ENCODE measurements at regions not wholly inside any gene's neighbourhood (a gene's known extent, or its start where the extent isn't known, plus 50 kb on each side); places are given as distances from the start of the nearest gene placed in this dataset.

- no peak for TF ChIP-seq GATA3 (IDR thresholded peaks at IDR 0.05; ENCODE audit: low read depth, low read length)
- TF ChIP-seq GATA2 (IDR thresholded peaks at IDR 0.05; ENCODE audit: low read depth, low read length): no peak
Measured at GRCh38 chr15:98441599-98441998, 206.7 kb upstream of the IGF1R start.

DNA sequence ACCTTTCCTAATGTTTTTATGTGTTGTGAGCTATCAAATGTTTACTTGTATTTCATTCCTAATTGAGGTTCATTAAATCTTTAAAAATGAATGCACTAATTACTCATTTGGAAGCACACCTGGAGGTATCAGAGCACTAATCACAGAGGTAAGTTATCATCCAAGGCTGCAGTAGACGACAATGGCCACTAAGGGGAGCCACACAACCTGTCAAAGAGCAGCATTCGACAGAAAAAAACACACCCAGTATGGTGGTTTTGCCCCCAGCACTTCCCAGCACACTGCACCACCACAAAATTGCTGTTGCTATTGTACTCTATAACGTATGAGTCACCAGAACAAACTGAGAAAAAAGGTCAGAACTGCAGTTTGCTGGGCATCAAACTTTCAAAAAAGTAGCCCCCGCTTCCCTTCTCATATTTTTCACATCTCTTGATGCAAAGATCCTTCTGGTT lies 205.9 kb upstream of the IGF1R start:
- TF ChIP-seq GATA3 (IDR thresholded peaks at IDR 0.05; ENCODE audit: low read depth, low read length) (no peak), GATA2 (IDR thresholded peaks at IDR 0.05; ENCODE audit: low read depth, low read length) (no peak)

GRCh38 chr15:98442901-98443300 lies 205.4 kb upstream of the IGF1R start:
- TF ChIP-seq GATA2 (IDR thresholded peaks at IDR 0.05; ENCODE audit: low read depth, low read length) (no peak), GATA3 (IDR thresholded peaks at IDR 0.05; ENCODE audit: low read depth, low read length) (no peak)

DNA sequence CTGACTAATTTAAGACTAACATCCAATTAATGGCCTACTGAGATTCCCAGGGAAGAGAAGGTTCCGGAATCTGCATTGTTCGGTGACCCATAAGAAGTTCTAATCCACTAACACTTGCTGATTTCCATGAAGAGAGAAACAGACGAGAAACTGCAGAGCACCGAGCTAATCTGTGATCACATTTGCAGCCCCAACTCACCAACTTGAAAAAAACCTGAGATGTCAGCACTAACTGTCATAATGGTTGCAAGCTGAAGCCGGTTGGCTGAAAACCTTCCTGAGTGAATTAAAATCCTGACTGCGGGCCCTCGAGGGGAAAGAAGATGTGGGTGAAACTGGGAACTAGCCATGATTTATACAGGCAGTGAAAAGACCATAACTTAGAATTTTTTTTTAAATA lies 204.8 kb upstream of the IGF1R start:
- TF ChIP-seq GATA2 (IDR thresholded peaks at IDR 0.05; ENCODE audit: low read depth, low read length) (no peak), GATA3 (IDR thresholded peaks at IDR 0.05; ENCODE audit: low read depth, low read length) (no peak)

- TF ChIP-seq GATA3 (IDR thresholded peaks at IDR 0.05; ENCODE audit: low read depth, low read length) (no peak), GATA2 (IDR thresholded peaks at IDR 0.05; ENCODE audit: low read depth, low read length) (no peak)
Measured at GRCh38 chr15:98444138-98444537, 204.2 kb upstream of the IGF1R start.

- TF ChIP-seq GATA3 (IDR thresholded peaks at IDR 0.05; ENCODE audit: low read depth, low read length) (no peak), GATA2 (IDR thresholded peaks at IDR 0.05; ENCODE audit: low read depth, low read length) (no peak)
Measured at GRCh38 chr15:98445315-98445714, 203.0 kb upstream of the IGF1R start.

DNA sequence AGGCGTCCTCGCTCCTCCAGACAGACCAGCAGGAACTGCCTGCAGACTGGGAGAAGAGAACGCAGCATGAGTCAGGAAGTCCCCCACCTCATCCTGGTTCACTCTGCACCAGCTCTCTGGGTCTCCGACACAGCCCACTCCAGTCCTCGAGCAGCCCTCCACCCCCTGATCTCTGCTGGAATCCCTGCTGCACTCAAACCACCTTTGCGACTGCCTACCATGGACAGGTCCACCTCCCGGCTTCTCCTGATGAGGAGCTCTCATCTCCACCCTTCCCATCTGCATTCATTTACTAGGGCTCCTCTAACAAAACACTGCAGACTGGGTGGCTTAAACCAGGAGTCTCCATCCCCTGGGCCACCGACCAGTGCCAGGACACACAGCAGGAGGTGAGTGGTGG lies 202.3 kb upstream of the IGF1R start:
- no peak for TF ChIP-seq GATA3 (IDR thresholded peaks at IDR 0.05; ENCODE audit: low read depth, low read length)
- TF ChIP-seq GATA2 (IDR thresholded peaks at IDR 0.05; ENCODE audit: low read depth, low read length): no peak

DNA sequence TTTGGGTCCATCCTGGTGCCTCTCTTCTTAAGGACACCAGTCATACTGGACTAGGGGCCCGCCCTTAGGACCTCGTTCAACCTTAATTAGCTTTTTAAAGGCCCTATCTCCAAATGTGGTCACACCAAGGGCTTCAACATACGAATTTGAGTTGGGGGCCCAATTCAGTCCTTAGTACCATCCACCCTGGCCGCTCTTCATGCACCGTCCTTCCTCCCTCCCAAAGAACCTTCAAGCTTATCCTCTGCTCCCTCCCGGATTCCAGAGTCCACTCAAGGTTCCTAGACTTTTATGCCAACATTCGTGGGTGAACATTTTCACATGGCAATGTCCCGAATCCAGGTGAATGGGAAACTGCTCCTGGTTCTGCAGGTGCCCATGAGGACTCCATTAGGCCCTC lies 201.3 kb upstream of the IGF1R start:
- TF ChIP-seq GATA3 (IDR thresholded peaks at IDR 0.05; ENCODE audit: low read depth, low read length) (no peak), GATA2 (IDR thresholded peaks at IDR 0.05; ENCODE audit: low read depth, low read length) (no peak)

- TF ChIP-seq GATA3 (IDR thresholded peaks at IDR 0.05; ENCODE audit: low read depth, low read length) (no peak), GATA2 (IDR thresholded peaks at IDR 0.05; ENCODE audit: low read depth, low read length) (no peak)
Measured at GRCh38 chr15:98451236-98451635, 197.1 kb upstream of the IGF1R start.

- TF ChIP-seq GATA3 (IDR thresholded peaks at IDR 0.05; ENCODE audit: low read depth, low read length): no peak
Measured at GRCh38 chr15:98452238-98452637, 196.1 kb upstream of the IGF1R start.

DNA sequence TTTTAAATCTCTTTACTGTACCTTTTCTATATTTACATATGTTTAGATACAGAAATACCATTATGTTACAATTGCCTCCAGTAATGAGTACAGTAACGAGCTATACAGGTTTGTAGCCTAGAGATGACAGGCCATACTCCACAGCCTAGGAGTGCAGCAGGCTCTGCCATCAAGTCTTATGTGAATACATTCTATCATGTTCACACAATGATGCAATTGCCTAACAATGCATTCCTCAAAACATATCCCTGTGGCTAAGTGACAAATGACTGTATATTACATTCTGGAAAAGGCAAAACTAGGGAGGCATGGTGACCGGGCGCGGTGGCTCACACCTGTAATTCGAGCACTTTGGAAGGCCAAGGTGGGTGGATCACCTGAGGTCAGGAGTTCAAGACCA lies 192.4 kb upstream of the IGF1R start:
- no peak for TF ChIP-seq GATA3 (IDR thresholded peaks at IDR 0.05; ENCODE audit: low read depth, low read length)
- no peak for TF ChIP-seq GATA2 (IDR thresholded peaks at IDR 0.05; ENCODE audit: low read depth, low read length)

DNA sequence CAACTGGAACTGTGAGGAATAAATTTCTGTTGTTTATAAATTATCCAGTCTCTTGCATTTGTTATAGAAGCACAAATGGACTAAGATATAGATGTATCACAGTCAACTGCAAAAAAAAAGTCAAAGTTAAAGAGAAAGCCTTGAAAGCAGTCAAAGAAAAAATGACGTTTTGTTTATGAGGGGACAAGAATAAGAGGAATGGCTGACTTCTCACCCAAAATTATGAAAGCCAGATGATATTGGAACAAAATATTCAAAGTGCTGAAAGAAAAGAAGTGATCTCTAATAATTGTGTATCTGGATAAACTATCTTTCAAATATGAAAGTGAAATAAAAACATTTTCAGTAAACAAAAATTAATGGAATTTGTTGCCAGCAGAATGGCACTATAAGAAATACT lies 171.8 kb upstream of the IGF1R start:
- TF ChIP-seq GATA2 (IDR thresholded peaks at IDR 0.05; ENCODE audit: low read depth, low read length) (no peak), GATA3 (IDR thresholded peaks at IDR 0.05; ENCODE audit: low read depth, low read length) (no peak)

- TF ChIP-seq GATA2 (IDR thresholded peaks at IDR 0.05; ENCODE audit: low read depth, low read length): no peak
- no peak for TF ChIP-seq GATA3 (IDR thresholded peaks at IDR 0.05; ENCODE audit: low read depth, low read length)
Measured at GRCh38 chr15:98480844-98481243, 167.5 kb upstream of the IGF1R start.

DNA sequence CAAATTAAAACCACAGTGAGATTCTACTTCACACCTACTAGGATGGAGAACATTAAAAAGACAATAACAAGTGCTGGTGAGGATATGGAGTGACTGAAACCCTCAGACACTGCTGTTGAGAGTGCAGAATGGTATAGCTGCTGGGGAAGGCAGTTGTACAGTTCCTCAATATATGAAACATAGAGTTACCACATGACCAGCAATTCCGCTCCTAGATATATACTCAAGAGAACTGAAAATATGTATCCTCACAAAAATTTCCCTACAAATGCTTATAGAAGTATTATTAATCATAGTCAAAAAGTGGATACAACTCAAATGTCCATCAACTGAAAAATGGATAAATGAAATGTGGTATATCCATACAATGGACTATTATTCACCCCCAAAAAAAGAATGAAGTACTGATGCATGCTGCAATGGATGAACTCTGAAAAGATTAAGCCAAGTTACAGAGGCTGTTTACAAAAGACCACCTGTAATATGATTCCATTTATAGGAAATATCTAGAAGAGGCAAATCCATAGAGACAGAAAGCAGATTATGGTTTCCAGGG lies 164.7 kb upstream of the IGF1R start:
- TF ChIP-seq GATA2 (IDR thresholded peaks at IDR 0.05; ENCODE audit: low read depth, low read length) (no peak), GATA3 (IDR thresholded peaks at IDR 0.05; ENCODE audit: low read depth, low read length) (no peak)

DNA sequence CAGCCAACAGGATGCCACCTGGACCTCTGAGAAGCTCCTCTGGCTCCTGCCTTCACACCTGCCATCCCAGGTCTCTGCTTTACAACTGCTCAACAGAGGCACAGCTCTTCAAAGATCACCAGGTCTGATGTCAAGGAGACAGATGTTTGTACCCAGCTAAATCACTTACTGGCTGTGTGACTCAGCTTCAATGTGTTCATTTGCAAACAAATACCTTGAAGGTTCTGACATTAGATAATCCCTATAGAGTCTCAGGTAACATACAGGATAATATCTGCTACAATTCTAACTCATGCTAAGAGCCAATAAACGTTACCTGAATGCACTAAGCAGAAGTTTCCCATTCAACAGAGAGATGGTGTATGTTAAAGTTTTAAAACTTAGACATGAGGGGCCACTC lies 163.4 kb upstream of the IGF1R start:
- TF ChIP-seq GATA3 (IDR thresholded peaks at IDR 0.05; ENCODE audit: low read depth, low read length) (no peak), GATA2 (IDR thresholded peaks at IDR 0.05; ENCODE audit: low read depth, low read length) (no peak)

DNA sequence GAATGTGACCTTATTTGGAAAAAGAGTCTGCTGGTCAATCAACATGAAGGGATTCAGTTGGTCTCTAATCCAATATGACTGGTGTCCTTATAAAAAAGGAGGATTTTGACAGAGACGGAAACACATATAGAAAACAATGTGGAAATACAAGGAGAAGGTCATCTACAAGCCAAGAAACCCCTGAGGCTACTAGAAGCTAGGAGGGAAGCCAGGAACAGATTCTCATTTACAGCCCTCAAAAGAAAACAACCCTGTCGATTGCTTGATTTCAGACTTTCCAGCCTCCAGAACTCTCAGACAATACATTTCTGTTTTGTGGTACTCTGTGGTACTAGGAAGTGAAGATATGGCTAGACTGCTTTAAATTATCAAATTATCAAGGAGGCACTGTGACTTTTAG lies 162.9 kb upstream of the IGF1R start:
- no peak for TF ChIP-seq GATA2 (IDR thresholded peaks at IDR 0.05; ENCODE audit: low read depth, low read length)
- no peak for TF ChIP-seq GATA3 (IDR thresholded peaks at IDR 0.05; ENCODE audit: low read depth, low read length)
